ENCODE measurements at regions not wholly inside any gene's neighbourhood (a gene's known extent, or its start where the extent isn't known, plus 50 kb on each side); places are given as distances from the start of the nearest gene placed in this dataset.

DNA sequence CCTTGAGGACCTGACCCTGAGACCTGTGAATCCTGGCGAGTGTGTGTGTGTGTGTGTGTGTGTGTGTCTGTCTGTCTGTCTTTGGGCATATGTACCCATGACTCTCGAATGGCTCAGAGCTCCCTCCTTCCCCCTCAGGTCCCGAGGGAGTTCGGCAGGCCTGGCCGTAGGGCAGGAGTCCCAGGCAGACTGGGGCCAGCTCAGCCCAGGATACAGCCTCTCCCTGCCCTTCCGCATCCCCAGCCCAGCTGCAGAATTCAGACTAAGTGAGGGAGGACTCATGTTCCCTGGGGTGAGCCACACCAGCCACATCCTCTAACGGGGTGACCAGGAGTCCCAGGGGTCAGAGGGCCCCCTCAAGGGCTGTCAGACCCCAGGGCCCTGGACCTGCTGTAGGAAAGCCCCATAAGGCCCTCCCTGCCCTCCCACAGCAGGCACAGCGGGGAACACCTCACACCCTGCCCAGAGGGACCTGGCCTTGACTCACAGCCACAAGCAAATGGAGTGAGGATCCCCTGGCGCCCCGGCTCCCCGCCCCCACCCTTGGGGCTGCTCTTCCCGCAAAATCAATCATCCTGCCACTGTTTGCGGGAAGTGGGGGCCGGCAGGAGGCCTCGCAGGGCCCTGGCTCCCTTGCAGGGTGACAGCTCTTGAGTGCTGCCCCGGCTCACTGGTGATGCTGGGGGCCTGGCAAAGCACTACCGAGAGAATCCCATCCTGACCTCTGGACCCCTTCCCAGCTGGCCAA, 101.7 kb upstream of the CASZ1 start:
- no peak for DNase-seq

DNA sequence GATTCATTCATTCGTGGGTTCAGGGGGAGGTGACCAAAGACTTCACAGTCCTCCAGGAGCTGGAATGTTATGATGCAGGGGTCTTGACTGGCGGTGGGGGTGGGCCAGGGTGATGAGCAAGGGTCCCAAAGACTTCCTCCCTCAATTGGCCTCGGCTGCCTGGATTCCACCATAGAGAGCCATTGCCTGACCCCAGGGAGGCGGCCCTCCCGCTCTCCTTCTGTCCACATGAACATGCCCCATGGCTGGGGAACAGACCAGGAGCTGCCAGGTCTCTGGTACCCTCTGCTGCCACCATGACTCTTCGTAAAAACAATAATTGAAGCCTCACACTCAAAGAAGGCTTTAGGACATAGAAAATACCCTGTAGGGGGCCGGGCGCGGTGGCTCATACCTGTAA, 102.5 kb upstream of the CASZ1 start:
- no peak for DNase-seq

DNA sequence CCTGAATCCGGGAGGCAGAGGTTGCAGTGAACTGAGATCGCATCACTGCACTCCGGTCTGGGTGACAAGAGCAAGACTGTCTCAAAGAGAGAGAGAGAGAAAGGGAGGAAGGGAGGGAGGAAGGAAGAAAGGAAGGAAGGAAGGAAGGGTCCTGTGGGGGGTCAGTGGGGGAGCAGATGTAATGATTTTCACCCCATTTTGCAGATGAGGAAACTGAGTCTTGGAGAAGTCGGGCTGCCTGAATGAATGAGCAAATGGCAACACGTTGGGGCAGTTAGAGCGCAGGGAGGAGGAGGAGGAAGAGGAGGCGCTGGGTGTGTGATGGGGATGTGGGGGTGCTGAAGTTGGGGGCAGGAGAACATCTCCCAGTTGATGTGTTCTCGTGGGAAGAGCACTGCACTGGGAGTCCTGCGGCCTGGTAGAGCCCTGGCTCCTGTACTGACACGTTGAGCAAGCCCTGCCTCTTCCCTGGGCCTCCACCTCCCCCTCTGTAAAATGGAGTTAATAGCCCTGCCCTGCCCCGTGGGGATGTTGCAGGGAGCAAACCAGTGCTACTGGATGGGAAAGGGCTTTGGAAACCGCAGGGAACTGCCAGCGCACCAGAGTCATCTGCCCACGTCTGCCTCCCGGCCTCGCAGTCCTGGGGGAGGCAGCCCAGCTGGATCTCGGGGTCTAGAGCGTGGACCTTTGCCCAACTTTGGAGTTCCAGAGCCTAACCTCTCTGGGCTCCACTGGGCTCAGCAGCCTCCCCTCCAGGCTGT, 103.2 kb upstream of the CASZ1 start:
- DNase-seq: no peak

DNA sequence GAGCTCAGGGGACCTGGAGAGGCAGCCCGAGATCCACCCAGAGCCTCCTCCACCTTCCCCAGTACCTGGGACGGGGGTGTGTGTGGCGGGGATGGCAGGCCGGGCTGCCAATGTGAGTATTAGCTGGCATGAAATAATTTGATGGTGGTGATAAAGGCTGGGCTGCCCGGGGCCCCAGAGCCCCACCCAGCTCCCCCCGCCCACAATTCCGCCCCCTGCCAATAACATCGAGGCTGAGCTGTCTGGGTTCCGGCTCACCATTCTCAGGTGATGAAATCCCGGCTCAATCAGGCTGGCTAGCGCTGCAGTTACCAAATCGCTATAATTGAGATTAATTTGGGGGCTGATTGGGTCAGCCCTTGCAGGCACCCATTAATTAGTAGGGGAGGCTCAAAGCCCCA, 103.8 kb upstream of the CASZ1 start:
- no peak for DNase-seq

DNA sequence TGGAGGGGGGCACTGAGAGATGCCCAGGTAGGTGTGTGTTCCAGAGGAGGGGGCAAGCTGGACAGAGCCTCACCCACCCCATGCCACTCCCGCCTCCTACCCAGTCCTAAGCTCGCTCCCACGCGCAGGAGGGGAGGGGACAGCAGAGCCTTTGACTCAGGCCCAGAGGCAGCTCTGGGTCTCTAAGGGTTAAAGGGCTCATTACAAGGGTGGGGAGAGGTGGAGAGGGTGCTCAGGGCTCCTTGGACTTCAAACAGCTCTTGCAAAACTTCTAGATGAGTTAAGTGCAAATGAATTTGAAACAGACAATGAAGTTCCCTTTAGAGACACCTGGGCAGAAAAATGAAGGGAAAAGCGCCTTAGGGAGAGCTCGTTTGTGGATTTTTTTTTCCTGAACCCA, 104.2 kb upstream of the CASZ1 start:
- no peak for DNase-seq

DNA sequence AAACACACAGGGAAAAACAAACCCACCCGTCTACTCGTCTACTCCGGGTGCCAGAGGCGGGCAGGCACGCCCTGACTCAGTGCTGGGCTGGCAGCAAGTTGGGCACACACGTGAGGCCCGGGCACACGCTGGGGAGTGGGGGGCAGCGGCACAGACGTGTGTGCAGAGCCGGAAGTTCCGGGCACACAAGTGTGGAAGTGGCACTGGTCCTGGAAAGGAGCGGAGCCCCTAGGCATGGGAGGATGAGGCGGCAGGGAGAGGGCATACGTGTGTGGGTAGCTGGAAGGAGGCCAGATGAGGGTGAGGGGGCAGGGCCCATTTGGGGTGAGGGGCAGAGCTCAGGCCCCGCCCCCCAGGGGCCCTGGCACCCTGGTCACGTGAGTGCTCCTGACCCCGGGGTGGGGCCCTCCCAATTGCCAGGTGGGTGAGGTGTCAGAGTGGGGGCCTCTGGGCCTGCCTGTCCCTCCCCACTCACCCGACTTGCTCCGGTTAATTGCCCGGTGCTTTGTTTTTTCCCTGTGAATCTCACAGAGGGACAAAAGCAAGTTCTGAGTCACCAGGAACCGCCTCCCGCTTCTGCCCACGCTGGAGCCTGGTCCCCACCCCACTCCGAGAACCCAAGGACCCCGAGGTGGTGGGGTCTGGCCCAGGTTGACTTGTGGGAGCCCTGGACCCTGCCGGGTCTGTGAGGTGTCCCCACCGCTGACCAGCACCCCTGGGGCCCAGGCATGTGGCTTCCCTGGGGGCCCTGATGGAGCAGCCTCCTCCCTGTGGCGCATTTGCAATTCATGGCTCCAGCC, 104.8 kb upstream of the CASZ1 start:
- DNase-seq: no peak

DNA sequence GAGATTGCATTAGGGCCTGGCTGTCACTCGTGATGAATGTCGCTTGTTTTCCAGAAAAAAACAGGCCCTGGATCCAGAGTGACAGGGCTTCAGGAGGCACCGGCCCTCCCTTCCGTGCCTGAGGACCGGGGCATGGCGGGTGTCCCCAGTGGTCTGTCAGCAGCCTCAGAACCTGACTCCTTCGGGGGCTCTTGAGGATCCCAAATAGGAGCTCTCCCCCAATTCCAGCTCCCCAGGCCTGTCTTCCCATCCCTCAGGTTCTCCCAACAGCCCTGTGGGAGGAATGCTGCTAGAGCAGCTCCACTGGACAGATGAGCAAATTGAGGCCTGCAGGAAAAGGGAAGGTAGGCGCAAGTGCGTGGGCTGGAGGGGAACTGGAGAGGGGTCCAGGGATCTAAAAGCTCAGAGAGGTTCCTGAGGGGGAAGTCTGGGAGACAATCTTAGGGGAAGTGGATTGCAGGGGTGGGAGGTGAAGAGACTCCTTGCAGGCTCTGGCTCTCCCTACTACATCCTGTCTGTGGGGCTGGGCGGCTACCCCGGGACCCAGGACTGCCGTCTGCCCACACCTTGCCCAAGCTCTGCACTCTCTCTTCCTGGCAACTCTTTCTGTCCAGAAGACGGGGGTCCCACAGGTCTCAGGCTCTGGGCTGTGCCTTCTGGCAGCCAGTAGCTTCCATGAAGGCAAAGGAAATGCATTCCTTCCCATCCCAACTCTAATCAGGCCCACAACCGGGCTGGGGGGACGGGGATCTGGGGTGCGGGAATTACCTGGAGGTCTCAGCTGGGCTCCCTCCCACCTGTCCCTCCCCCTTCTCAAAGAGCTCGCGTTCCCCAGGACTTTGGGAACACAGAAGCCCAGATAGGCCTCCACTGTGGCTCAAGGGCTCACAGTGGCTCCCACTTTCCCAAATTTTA, 105.7 kb upstream of the CASZ1 start:
- no peak for DNase-seq

DNA sequence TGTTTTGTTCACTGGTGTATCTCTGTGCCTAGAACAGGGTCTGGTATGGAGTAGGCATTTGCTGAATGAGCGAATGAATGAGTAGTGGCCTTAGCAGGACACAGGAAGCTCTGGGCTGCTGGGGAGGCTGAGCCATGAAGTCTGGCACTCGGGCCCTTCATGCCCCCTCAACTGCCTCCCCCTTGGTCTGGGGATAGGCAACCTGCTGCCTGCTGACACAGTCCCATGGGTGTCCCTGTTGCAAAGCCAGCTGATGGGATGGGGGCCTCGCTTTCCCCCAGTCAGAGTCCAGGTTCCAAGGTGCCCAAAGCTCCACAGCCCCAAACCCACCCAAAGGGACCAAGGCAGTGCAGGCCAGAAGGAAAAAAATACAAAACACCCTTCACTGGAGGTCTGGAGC, 107.0 kb upstream of the CASZ1 start:
- DNase-seq: no peak

DNA sequence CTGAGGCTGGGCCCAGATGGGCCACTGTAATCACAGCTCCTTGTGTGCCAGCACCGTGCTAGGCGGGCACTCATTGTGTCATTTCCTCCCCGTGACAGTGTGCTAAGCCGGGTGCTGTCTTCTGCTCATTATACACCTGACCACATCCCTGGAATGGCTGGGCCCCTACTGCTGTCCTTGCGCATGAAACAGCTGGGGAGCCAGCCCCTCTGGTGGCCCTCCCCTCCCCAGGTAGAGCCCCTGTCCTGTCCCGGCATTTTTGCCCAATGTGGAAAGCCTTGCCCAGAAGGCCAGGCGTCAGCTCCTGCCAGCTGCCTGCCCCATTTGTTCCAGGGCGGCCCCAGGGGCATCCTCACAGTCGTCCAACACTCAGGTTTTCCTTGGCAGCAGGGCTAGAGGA, 107.4 kb upstream of the CASZ1 start:
- DNase-seq: no peak

DNA sequence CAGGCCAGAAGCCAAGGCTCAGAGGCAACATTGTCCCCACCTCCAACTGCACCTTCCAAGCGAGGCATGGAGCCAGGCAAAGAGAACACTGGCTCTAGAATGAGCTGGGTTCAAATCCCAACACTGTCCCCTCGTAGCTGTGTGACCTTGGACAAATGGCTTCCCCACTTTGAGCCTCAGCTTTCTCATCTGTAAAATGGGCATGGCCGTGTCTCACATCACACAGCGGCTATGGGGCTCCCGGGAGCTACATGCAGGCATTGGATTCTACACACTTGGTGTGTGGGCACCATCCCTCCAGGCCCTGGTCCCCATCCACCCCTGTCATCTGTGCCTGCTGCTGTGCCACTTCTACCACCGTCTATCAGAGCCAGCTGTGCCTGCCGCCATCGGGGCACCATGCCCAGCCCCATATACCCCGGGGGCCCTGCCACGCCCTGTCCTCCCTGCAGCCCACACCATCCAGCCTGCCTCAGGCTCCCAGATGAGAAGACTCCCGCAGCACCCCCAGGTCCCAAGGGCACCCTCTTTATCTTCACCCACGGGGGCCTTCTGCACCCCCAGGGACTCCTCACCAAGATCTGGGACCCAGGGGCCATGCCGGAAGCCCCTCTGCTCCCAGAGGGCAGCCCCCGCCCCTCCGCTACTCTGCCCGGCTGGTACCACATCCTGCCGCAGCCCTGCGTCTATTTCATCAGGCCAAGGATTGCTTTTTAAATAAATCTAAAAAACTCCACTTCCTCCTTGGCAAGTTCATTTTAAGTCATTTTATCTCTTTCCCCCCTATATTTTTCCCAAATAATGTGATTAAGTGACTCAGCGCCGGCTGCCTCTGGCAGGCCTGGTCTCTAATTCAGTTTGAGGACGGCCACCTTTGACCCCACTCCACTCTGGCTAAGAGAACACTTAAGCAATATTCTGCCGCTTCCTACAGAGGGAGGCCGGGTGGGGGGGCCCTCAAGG, 107.8 kb upstream of the TARDBP start:
- DNase-seq: no peak

DNA sequence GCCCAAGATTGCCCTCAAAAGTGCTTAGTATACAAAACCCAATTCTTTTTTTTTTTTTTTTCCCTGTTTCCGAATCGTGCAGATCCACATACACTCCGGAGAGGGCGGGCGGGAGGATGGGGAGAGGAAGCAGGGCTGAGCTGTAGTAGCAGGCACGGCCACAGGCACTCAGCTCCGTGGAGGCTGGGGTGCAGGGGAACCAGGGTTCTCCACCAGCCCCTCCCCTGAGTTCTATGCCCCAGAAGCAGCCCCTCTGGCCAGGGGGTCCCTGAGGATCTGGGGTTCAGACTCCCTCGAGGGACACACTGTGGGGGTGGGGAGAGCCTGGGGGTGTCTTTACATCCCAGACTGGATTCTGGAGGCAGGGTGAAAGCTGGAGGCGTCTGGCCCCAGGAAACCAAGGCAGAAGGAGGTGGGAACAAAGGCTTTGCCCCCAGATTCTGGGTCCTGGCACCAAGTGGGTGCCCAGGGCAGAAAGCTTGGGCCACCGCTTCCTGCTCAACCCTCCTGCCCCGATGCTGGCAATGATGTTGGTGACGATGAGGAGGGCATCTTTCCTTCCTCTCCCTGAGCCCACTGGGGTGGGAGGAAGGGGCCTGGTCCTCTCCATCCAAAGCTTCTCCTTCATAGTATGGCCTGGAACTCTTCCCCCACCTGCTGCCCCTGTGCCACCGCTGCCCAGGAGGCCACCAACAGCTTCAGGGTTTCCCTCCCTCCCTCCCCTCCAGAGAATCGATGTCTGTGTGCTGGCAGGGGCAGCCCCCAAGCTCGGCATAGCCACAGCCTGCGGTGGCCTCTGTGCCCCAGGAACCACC, 106.4 kb upstream of the TARDBP start:
- no peak for DNase-seq

DNA sequence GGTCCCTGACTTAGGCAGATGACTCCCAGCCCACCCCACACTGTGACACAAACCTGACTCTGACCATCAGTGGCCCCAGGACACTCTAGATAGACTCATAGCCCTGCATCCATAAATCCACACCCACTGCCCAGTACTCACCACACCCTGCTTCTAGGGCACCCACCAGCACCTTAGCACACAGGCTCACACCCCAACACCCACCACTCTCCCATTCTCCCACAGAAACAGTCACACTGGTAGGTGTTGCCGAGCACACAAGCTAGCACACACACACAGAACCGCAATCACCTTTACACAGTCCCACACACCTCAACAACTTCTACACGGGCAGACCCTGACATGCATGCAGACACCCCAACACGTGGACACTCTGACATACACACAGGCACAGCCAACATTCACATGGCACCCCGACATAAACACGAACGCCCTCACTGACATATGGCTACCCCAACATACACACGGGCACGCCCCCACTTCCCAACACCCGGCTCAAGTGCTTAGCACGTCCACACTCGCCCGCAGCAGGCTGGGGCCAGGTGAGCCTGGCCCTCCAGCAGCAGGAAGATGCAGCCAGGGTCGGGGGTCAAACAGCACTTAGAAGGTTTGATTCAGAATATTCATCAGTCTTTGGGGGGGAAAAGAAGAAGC, 105.5 kb upstream of the TARDBP start:
- DNase-seq: peak; percentile 11

DNA sequence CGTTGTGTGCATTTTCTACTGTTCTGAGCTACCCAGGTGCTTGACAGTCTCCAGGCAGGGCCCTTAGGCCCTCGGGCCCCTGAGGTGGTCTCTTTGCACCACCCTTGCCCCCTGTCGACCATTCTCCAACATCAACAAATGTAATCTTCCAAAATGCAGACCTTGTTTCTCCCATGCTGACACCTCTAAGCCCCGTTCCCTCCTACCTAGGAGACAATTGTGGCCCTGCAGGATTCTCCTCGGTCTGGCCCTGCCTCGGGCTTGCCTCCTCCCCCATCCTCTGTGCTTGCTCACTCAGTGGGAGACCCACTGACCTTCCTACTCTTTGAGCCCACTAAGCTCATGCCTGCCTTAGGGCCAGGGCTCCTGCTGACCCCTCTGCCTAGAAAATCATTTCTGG, 104.2 kb upstream of the TARDBP start:
- DNase-seq: no peak

DNA sequence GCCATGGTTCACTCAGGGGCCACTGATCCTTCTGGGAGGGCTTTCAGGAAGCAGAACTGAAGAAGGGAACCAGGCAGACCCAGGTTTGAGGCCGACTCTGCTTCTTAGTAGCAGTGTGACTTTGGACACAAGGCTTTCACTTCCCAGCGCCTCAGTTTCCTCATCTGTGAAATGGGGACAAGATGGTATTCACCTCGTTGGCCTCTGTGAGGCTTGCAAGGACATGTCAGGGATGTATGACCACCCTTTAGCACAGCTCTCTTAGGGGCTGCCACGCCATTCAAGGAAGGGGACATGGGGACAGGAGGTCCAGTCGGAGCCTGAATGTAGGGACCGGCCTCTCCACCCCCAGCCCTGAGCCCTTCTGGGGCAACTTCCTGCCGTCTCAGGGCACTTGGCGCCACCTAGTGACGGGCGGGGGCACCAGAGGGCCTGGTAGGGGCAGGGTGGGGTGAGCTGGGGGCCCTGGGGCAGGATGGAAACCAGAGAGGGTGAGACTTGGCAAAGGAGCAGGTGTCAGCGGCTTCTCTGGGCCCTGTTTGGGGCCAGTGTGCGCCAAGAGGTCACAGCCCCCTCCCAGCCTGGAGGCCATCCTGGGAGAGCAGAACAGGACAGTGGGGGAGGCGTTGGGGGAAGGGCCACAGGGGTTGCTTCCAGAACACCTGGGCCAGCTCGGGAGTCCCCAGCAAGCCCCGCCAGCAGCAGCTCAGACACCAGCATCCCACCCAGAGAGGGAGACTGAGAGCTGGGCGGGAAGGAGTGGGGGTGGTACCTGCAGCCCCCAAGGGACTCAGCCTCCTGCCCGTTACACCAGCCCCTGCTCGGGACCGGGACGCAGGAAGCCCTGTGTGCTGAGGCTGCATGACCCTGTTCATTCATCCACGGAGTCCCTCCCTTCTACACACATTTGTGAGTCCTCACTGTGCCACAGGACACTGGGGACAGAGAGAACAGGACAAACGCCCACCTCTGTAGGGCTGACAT, 102.5 kb upstream of the TARDBP start:
- no peak for DNase-seq

DNA sequence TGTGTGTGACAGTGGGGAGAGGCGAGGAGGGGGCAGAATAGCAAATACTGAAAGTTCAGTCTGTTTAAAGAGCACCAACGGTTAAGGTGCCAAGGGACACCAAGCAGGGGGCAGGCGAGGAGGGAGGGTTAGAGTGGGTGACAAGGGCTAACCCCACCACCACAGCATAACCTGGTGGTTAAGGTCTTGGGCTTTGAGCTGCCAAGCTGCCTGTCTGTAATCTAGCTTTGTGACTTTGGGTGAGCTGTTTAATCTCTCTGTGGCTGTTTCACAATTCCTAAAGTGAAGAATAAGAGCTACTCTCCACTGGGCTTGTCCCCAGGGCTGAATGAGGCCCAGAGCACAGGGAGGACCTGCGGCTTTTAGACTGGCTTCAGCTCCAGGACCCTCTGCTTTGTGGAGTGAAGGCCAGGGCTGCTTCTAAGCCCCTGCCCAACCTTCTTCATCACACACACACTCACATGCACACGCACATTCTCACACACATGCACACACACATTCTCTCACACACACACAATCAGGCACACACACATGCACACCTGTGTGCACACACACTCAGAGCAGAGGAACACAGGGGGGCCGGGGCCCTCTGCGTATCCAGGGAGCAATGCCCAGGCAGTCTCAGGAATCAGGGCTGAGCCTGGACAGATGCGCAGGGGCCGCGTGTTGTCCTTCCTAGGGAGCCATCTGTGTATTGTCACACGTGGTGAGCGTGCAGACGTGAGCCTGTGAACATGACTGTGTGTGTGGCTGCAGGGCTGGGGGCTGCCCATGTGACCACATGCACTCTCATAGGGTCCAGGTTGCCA, 101.6 kb upstream of the TARDBP start:
- DNase-seq: no peak

DNA sequence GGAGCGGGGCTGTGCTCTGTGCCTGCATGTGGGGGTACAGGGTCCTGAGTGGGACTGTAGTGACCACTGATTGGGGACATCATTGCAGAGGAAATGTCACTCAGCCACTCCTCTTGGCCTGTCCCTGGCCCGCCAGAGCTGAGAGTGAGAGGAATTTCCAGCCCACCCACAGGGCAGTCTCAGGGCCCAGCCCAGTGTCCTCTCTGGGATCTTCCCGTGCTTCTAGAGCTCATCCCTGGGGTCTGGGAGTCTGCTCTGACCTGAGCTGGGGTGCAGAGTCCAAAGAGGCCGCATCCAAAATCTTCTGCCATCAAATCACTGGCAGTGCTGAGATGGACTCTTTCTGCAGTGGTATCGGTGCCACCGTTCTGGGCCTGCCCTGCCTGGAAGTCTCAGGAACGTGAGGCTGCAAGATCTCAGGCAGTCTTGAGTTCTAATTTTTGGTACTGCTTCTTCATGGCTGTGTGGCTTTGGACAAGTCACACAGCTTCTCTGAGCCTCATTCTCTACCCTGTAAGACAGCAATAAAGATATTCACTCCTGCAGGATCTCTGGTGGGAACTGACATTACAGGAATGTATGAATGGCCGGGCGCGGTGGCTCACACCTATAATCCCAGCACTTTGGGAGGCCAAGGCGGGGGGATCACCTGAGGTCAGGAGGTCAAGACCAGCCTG, 100.8 kb upstream of the TARDBP start:
- no peak for DNase-seq

DNA sequence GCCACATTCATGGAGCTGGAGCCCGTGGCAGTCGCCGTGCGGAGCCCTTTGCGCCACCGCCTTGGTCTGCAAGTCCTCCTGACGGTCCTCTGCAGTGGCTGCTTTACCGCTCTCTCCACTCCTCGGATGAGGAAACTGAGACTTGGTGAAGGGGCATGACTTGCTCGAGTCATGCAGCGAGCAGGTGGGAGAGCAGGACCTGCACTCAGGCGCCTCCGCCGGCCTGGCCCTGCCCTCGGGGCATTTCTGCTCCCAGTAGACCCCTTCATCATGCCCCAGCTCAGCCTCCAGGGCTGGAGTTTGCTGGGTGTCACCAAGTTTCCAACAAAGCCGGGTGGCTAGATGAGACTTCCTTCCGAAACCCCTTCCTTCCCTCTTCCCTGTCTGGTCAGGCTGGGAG, 100.0 kb upstream of the TARDBP start:
- no peak for DNase-seq
